ENCODE measurements at regions not wholly inside any gene's neighbourhood (a gene's known extent, or its start where the extent isn't known, plus 50 kb on each side); places are given as distances from the start of the nearest gene placed in this dataset.

- no peak for DNase-seq
These were observed 91.6 kb downstream of the ZC3H11B start for GRCh38 chr1:219521325-219521724.

GRCh38 chr1:219520241-219520640 is 92.7 kb downstream of the ZC3H11B start:
- DNase-seq = no peak

- DNase-seq = no peak
These were observed 94.0 kb downstream of the ZC3H11B start for GRCh38 chr1:219518907-219519248.

GRCh38 chr1:219518168-219518906 is 94.6 kb downstream of the ZC3H11B start:
- no peak for DNase-seq

- no peak for DNase-seq
These were observed 95.9 kb downstream of the ZC3H11B start for GRCh38 chr1:219517031-219517430.

- no peak for DNase-seq
These were observed 98.2 kb downstream of the ZC3H11B start for GRCh38 chr1:219514728-219515127.

GRCh38 chr1:219507437-219507836 is 105.5 kb downstream of the ZC3H11B start:
- DNase-seq = no peak

- no peak for DNase-seq
These were observed 106.0 kb downstream of the ZC3H11B start for GRCh38 chr1:219506936-219507335.

GRCh38 chr1:219506473-219506899 is 106.4 kb downstream of the ZC3H11B start:
- no peak for DNase-seq

GRCh38 chr1:219505886-219506285 is 107.0 kb downstream of the ZC3H11B start:
- DNase-seq = no peak

GRCh38 chr1:219503604-219504003 is 109.3 kb downstream of the ZC3H11B start:
- DNase-seq = no peak

GRCh38 chr1:219500327-219500897 is 112.5 kb downstream of the ZC3H11B start:
- DNase-seq = no peak

- DNase-seq = no peak
These were observed 114.2 kb downstream of the ZC3H11B start for GRCh38 chr1:219498666-219499065.

- DNase-seq = no peak
These were observed 117.0 kb downstream of the ZC3H11B start for GRCh38 chr1:219495737-219496408.

- DNase-seq = no peak
These were observed 120.2 kb downstream of the ZC3H11B start for GRCh38 chr1:219492717-219493116.

- no peak for DNase-seq
These were observed 122.3 kb downstream of the ZC3H11B start for GRCh38 chr1:219490566-219490965.

GRCh38 chr1:219489636-219490035 is 123.3 kb downstream of the ZC3H11B start:
- no peak for DNase-seq

GRCh38 chr1:219488275-219488674 is 124.6 kb downstream of the ZC3H11B start:
- no peak for DNase-seq

- no peak for DNase-seq
These were observed 129.4 kb downstream of the ZC3H11B start for GRCh38 chr1:219483530-219483929.

GRCh38 chr1:219480011-219480410 is 132.9 kb downstream of the ZC3H11B start:
- no peak for DNase-seq

GRCh38 chr1:219478811-219479210 is 134.1 kb downstream of the ZC3H11B start:
- no peak for DNase-seq

- no peak for DNase-seq
These were observed 135.0 kb downstream of the ZC3H11B start for GRCh38 chr1:219477861-219478260.

- DNase-seq = no peak
These were observed 136.2 kb downstream of the ZC3H11B start for GRCh38 chr1:219476716-219477115.

GRCh38 chr1:219476116-219476515 is 136.8 kb downstream of the ZC3H11B start:
- DNase-seq = no peak

Data from stimulated activated CD4-positive, alpha-beta T cell treated with anti-CD3 and anti-CD28 coated beads, Interleukin-15, amount 100 ng/mL, for 24 hours (primary cell).